PFSK-1 (cell line): ENCODE measurements at regions not wholly inside any gene's neighbourhood (a gene's known extent, or its start where the extent isn't known, plus 50 kb on each side); places are given as distances from the start of the nearest gene placed in this dataset.

Source experiments
- POLR2AphosphoS5 ChIP-seq: IDR thresholded peaks from 2 replicates; pipeline ENCODE4 v1.6.1; 2012; ENCODE audit warnings: low read depth, mild to moderate bottlenecking, control low read depth, low read length, moderate library complexity
- SIN3A ChIP-seq: IDR thresholded peaks from 2 replicates; pipeline ENCODE4 v1.6.1; 2012; ENCODE audit warnings: mild to moderate bottlenecking, low read length, moderate library complexity, borderline replicate concordance; ENCODE audit not compliant: insufficient read depth
- TF ChIP-seq, protein P1 (sequence below), 2 experiments: IDR thresholded peaks; 2 replicates each; pipeline versions ENCODE4 v1.6.1 to v1.8.0; 2011 to 2012; ENCODE audit warnings: low read depth in 2 of 2, low read length in 2 of 2, control low read depth in 1 of 2, inconsistent platforms in 1 of 2, mild to moderate bottlenecking in 1 of 2, moderate library complexity in 1 of 2; ENCODE audit not compliant: insufficient read depth in 1 of 2

DNA sequence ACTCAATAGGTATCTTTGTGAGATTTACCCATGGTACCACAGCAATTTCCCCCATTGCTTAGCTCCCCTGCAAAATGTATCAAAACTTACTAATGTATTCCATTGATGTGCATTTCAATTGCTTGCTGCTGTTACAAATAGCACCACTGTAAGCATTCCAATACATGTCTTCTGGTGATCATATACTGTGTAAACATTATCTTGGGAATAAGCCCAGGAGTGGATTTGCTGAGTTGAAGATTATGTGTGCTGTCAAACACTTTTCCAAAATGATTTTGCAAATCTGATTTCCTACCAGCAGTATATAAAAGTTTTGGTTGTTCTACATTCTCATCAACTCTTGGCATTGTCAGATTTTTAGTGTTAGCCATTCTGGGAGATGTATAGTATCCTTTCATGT is 141.0 kb upstream of the KCTD3 start:
- TF ChIP-seq POLR2AphosphoS5 (no peak), SIN3A (no peak)
- TF ChIP-seq, protein P1, sequence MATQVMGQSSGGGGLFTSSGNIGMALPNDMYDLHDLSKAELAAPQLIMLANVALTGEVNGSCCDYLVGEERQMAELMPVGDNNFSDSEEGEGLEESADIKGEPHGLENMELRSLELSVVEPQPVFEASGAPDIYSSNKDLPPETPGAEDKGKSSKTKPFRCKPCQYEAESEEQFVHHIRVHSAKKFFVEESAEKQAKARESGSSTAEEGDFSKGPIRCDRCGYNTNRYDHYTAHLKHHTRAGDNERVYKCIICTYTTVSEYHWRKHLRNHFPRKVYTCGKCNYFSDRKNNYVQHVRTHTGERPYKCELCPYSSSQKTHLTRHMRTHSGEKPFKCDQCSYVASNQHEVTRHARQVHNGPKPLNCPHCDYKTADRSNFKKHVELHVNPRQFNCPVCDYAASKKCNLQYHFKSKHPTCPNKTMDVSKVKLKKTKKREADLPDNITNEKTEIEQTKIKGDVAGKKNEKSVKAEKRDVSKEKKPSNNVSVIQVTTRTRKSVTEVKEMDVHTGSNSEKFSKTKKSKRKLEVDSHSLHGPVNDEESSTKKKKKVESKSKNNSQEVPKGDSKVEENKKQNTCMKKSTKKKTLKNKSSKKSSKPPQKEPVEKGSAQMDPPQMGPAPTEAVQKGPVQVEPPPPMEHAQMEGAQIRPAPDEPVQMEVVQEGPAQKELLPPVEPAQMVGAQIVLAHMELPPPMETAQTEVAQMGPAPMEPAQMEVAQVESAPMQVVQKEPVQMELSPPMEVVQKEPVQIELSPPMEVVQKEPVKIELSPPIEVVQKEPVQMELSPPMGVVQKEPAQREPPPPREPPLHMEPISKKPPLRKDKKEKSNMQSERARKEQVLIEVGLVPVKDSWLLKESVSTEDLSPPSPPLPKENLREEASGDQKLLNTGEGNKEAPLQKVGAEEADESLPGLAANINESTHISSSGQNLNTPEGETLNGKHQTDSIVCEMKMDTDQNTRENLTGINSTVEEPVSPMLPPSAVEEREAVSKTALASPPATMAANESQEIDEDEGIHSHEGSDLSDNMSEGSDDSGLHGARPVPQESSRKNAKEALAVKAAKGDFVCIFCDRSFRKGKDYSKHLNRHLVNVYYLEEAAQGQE (IDR thresholded peaks at IDR 0.05; ENCODE audit: insufficient read depth in 1 of 2, low read depth in 2 of 2, low read length in 2 of 2), result no peak
